NB4 (cell line): ENCODE measurements at regions not wholly inside any gene's neighbourhood (a gene's known extent, or its start where the extent isn't known, plus 50 kb on each side); places are given as distances from the start of the nearest gene placed in this dataset.

ENCODE experiments used
- DNase-seq: peaks from one replicate; pipeline ENCODE4 v3.0.0; 2010; ENCODE audit warnings: low read depth
- H3K4me3 ChIP-seq: one replicate; pipeline ENCODE4 v1.5.1; 2011; ENCODE audit warnings: mild to moderate bottlenecking, low read depth, low read length, moderate library complexity
- CTCF ChIP-seq: IDR thresholded peaks from one replicate; pipeline ENCODE4 v1.5.1; 2012; ENCODE audit warnings: low read depth, low read length
- MAX ChIP-seq: IDR thresholded peaks from 2 replicates; pipeline ENCODE4 v1.6.1; 2011; ENCODE audit warnings: low read depth, low read length
- MYC ChIP-seq: IDR thresholded peaks from 2 replicates; pipeline ENCODE4 v1.6.1; 2011; ENCODE audit warnings: low read depth, low read length
- POLR2A ChIP-seq: IDR thresholded peaks from 2 replicates; pipeline ENCODE4 v1.6.1; 2011; ENCODE audit warnings: mild to moderate bottlenecking; ENCODE audit not compliant: insufficient read length; ENCODE audit errors: extremely low read depth

DNA sequence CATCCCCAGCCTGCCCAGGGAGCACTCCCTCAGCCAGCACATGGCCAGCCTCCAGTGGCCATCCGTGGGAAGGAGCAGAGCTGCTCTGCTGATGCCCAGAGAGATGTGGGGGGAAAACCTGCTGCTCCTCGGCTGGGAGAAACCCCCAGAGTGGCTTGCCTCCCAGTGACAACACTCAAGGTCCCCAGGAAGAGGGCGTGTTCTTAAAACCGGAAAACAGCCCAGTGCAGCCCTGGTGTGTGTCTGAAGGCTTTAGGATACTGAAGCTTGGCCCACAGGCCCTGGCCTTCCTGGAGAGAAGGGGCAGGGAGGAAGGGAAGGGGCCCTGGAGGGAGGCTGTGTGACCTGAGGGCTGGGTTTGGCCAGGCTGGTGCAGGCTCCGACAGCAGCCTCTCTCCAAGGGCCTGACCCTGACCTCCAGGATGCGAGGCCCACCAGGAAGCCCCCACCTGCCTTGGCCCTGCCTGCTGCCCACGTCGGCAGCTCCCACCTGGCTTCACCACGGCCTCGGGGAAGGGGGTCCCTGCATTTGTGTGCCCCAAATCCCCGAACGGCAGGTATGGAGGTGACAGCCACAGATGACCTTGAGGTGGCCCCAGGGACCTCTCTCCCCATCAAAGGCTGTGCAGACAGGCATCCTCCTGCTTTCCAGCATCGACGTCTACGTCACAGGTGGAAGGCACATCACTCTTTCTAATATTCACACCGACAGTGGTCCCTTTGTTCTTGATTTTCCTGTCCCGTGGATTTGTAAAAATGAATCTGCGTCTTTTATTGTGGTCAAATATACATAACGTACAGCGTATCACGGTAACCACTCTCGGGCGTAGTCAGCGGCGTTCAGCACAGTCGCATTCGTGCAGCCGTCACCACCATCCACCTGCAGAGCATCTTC is 190.0 kb upstream of the C14orf180 start:
- no peak for DNase-seq
- TF ChIP-seq MAX (no peak), CTCF (no peak), POLR2A (no peak), MYC (no peak)
- H3K4me3 ChIP-seq, result no peak overlapping the region

DNA sequence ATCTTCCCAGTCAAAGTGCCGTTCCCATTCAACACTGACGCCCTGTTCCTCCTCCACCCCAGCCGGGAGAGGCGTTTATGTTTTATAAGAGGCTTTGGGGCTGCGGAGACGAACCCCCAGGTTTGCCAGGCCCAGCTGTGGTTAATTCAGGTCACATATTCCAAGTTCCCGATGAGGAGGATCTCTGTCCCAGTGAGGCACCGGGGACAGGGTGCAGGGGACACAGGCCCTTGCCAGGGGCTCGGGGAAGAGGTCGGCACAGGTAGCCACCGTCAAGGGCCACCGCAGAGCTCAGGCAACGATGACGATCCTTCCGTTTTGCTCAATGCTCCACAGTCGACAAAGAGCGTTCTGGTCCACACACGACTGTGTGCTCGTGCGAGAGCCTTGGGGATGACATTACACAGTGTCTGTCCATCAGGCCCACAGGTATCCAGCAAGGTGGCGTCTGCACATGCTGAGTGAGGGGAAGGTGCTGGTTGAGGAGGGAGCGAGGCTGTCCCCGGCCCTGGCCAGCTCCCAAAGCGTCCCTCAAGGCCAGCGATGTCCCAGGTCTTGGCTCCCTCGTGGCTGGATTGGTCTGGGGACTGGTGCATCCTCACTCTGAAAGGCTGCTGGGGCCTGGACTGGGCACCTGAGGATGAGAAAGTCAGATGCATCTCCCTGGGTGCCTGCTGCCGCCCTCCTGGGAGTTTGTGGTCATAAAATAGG is 189.2 kb upstream of the C14orf180 start:
- TF ChIP-seq MYC, result no peak
- TF ChIP-seq MAX, result no peak
- TF ChIP-seq CTCF, result no peak
- DNase-seq, result no peak

GRCh38 chr14:104390941-104391901 is 188.3 kb upstream of the C14orf180 start:
- DNase-seq, result no peak
- TF ChIP-seq MYC (no peak), CTCF (no peak), POLR2A (no peak), MAX (no peak)
- H3K4me3 ChIP-seq, result no peak overlapping the region

More for the DNA sequence above, 189.2 kb upstream of the C14orf180 start:
- H3K4me3 ChIP-seq, result no peak overlapping the region

- TF ChIP-seq MYC (no peak), CTCF (no peak), POLR2A (no peak), MAX (no peak)
- H3K4me3 ChIP-seq, result no peak overlapping the region
- DNase-seq, result no peak
Measured at GRCh38 chr14:104392001-104392395, 187.6 kb upstream of the C14orf180 start.

- DNase-seq, result no peak
- no peak overlapping the region for H3K4me3 ChIP-seq
- TF ChIP-seq CTCF (no peak), MYC (no peak), MAX (no peak), POLR2A (no peak)
Measured at GRCh38 chr14:104392396-104393198, 187.0 kb upstream of the C14orf180 start.
